CD4-positive, alpha-beta memory T cell (primary cell): ENCODE measurements at regions not wholly inside any gene's neighbourhood (a gene's known extent, or its start where the extent isn't known, plus 50 kb on each side); places are given as distances from the start of the nearest gene placed in this dataset.

ENCODE experiments used
- CTCF ChIA-PET: fragments of 350-600 bp; sonication (Branson Sonifier 250); formaldehyde crosslinking; loops from one replicate; lab custom pipeline; 2021; ENCODE audit warnings: inconsistent platforms; ENCODE audit not compliant: partially characterized antibody; lab: Charles Lee
- POLR2A ChIA-PET: fragments of 350-600 bp; sonication (Branson Sonifier 250); formaldehyde crosslinking; loops from one replicate; lab custom pipeline; 2021; ENCODE audit not compliant: partially characterized antibody; lab: Charles Lee
- DNase-seq, 5 donors: peaks; one replicate each; pipeline versions ENCODE4 v3.0.0 to v3.0.0-alpha.2; 2020 to 2022; ENCODE audit warnings: mixed read lengths in 1 of 5
- H3K27ac ChIP-seq: one replicate; pipeline ENCODE4 v1.7.0; 2013; ENCODE audit warnings: low read depth, low read length
- H3K27me3 ChIP-seq: 2 replicates; pipeline ENCODE4 v1.7.0; 2013; ENCODE audit warnings: mild to moderate bottlenecking, low read length, moderate library complexity; ENCODE audit not compliant: insufficient read depth
- H3K36me3 ChIP-seq: 2 replicates; pipeline ENCODE4 v1.7.0; 2013; ENCODE audit warnings: mild to moderate bottlenecking, low read length, moderate library complexity; ENCODE audit not compliant: insufficient read depth
- H3K4me1 ChIP-seq: 2 replicates; pipeline ENCODE4 v1.7.0; 2013; ENCODE audit warnings: mild to moderate bottlenecking, low read length, moderate library complexity; ENCODE audit not compliant: insufficient read depth
- H3K4me3 ChIP-seq, 2 donors: one replicate each; pipeline ENCODE4 v1.7.0; 2013; ENCODE audit warnings: low read length in 2 of 2, mild to moderate bottlenecking in 1 of 2
- H3K9me3 ChIP-seq, 2 donors: one replicate each; pipeline ENCODE4 v1.7.0; 2013; ENCODE audit warnings: low read length in 2 of 2, control low read depth in 1 of 2; ENCODE audit not compliant: control insufficient read depth in 1 of 2
- H3K27ac Mint-ChIP-seq, 7 donors: one replicate each; pipeline ENCODE4 v1.8.0; 2020 to 2021; ENCODE audit warnings: mixed read lengths in 7 of 7, mild to moderate bottlenecking in 6 of 7, inconsistent platforms in 3 of 7, moderate library complexity in 3 of 7
- H3K27me3 Mint-ChIP-seq, 2 donors: one replicate each; pipeline ENCODE4 v1.8.0; 2020 to 2021; ENCODE audit warnings: mixed read lengths in 2 of 2
- H3K36me3 Mint-ChIP-seq, 2 donors: one replicate each; pipeline ENCODE4 v1.8.0; 2020 to 2021; ENCODE audit warnings: mixed read lengths in 2 of 2, inconsistent platforms in 1 of 2, mild to moderate bottlenecking in 1 of 2
- H3K4me1 Mint-ChIP-seq, 4 donors: one replicate each; pipeline ENCODE4 v1.8.0; 2020 to 2021; ENCODE audit warnings: mixed read lengths in 4 of 4, mild to moderate bottlenecking in 1 of 4
- H3K4me3 Mint-ChIP-seq, 8 donors: one replicate each; pipeline ENCODE4 v1.8.0; 2020 to 2021; ENCODE audit warnings: mixed read lengths in 8 of 8, mild to moderate bottlenecking in 7 of 8, moderate library complexity in 6 of 8, inconsistent platforms in 3 of 8
- H3K9me3 Mint-ChIP-seq, 8 donors: one replicate each; pipeline ENCODE4 v1.8.0; 2020 to 2021; ENCODE audit warnings: mixed read lengths in 8 of 8, mild to moderate bottlenecking in 5 of 8, inconsistent platforms in 3 of 8, moderate library complexity in 1 of 8
- intact Hi-C: fragments of 100-400 bp; cut with micrococcal nuclease; formaldehyde crosslinking; loops from one replicate; pipeline ENCODE4 v1.15.1; 2023

DNA sequence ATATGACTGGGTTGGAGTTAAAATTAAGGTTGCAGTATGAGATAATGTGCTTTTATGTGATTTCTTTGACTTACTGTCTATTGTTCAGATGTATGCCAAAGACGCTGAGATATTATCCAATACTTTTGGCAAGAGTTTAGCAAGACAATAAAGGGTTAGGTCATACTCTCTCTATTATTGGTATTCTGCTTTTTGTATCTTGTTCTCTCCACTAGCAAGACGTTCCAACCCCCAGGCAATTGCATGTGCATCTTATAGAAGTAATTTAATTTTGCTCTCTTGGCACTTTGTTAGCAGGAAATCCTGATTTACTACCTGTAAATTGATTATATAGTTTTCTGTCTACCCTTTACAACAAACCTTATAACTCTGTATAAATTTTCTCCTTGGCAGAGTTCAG is 1093.6 kb downstream of the CDH9 start:
- peaks cover 3 to 10% (median 7%) of the 10 kb centered on the region in 8 donors for H3K9me3 Mint-ChIP-seq
- CTCF ChIA-PET, result no interaction called here
- no peaks in the 10 kb centered on the region for H3K27me3 Mint-ChIP-seq

GRCh38 chr5:25909163-25909562 is 1129.2 kb downstream of the CDH9 start:
- Mint-ChIP-seq H3K27ac (no peak overlapping the region), H3K4me3 (no peak overlapping the region), H3K36me3 (peaks cover 0 to 5% of the 10 kb centered on the region in 2 donors), H3K9me3 (peaks cover 0 to 33% (median 17%) of the 10 kb centered on the region in 8 donors), H3K27me3 (no peaks in the 10 kb centered on the region), H3K4me1 (no peaks in the 10 kb centered on the region)
- Histone ChIP-seq H3K36me3 (no peaks in the 10 kb centered on the region), H3K9me3 (peaks cover 0 to 4% of the 10 kb centered on the region in 2 donors), H3K27me3 (no peaks in the 10 kb centered on the region), H3K4me3 (no peak overlapping the region), H3K27ac (no peak overlapping the region), H3K4me1 (no peaks in the 10 kb centered on the region)
- ChIA-PET CTCF (no interaction called here), POLR2A (no interaction called here)
- intact Hi-C loops, result no loop called here
- no peak for DNase-seq

More for the DNA sequence above, 1093.6 kb downstream of the CDH9 start:
- Mint-ChIP-seq H3K4me3 (no peak overlapping the region), H3K4me1 (no peaks in the 10 kb centered on the region), H3K36me3 (no peaks in the 10 kb centered on the region), H3K27ac (no peak overlapping the region)
- intact Hi-C loops, result no loop called here
- Histone ChIP-seq H3K4me1 (no peaks in the 10 kb centered on the region), H3K27me3 (no peaks in the 10 kb centered on the region), H3K9me3 (no peaks in the 10 kb centered on the region), H3K36me3 (no peaks in the 10 kb centered on the region), H3K27ac (no peak overlapping the region), H3K4me3 (no peak overlapping the region)
- DNase-seq, result no peak
- POLR2A ChIA-PET, result no interaction called here

DNA sequence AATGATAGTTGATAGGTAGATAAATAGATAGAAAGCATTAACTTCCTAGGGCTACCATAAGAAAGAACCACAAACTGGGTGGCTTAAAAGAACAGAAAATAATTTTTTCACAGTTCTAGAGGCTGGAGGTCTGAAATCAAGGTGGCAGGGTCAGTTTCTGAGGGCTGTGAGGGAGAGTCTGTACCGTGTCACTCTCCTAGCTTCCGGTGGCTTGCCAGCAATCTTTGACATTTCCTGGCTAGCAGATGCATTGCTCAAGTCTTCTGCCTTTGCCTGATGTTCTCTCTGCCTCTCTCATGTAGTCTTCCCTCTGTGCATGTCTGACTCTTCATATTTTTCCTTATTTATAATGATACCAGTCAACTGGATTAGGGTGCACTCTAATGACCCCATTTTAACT is 1132.7 kb downstream of the CDH9 start:
- ChIA-PET POLR2A (no interaction called here), CTCF (no interaction called here)
- no peak overlapping the region for H3K27ac ChIP-seq
- no peaks in the 10 kb centered on the region for H3K9me3 ChIP-seq
- no peaks in the 10 kb centered on the region for H3K27me3 ChIP-seq
- Mint-ChIP-seq H3K9me3 (peaks cover 0 to 28% (median 15%) of the 10 kb centered on the region in 8 donors), H3K4me1 (no peaks in the 10 kb centered on the region), H3K36me3 (peaks cover 0 to 2% of the 10 kb centered on the region in 2 donors), H3K4me3 (no peak overlapping the region), H3K27me3 (no peaks in the 10 kb centered on the region), H3K27ac (no peak overlapping the region)
- no peak for DNase-seq
- intact Hi-C loops, result no loop called here
- no peaks in the 10 kb centered on the region for H3K36me3 ChIP-seq
- H3K4me1 ChIP-seq, result no peaks in the 10 kb centered on the region
- no peak overlapping the region for H3K4me3 ChIP-seq

DNA sequence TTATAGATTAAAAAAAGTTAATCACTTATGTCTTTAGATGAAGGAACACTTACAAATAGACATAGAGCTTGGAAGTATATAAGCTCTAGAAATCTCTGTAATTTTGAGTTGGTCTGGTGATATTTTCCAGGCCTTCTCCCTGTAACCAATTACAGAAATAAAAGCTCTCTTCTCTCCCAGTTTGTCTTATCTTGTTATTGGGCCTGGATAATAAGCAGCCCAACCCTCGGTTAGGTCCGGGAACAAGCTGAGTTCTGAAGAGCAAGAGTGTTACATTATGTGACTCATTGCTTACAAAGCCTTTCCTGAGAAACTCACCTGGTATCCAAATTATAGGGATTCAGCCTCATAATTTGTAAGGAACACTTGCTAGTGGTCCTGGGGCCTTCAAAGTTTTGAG is 1146.2 kb downstream of the CDH9 start:
- ChIA-PET CTCF (no interaction called here), POLR2A (no interaction called here)
- Mint-ChIP-seq H3K4me1 (no peaks in the 10 kb centered on the region), H3K27me3 (no peaks in the 10 kb centered on the region), H3K36me3 (no peaks in the 10 kb centered on the region), H3K27ac (no peak overlapping the region), H3K4me3 (no peak overlapping the region), H3K9me3 (peaks cover 0 to 16% (median 5%) of the 10 kb centered on the region in 8 donors)
- H3K4me1 ChIP-seq, result no peaks in the 10 kb centered on the region
- no peak overlapping the region for H3K4me3 ChIP-seq
- H3K36me3 ChIP-seq, result no peaks in the 10 kb centered on the region
- no peaks in the 10 kb centered on the region for H3K27me3 ChIP-seq
- intact Hi-C loops, result no loop called here
- no peak overlapping the region for H3K27ac ChIP-seq
- H3K9me3 ChIP-seq, result no peaks in the 10 kb centered on the region
- DNase-seq, result no peak

DNA sequence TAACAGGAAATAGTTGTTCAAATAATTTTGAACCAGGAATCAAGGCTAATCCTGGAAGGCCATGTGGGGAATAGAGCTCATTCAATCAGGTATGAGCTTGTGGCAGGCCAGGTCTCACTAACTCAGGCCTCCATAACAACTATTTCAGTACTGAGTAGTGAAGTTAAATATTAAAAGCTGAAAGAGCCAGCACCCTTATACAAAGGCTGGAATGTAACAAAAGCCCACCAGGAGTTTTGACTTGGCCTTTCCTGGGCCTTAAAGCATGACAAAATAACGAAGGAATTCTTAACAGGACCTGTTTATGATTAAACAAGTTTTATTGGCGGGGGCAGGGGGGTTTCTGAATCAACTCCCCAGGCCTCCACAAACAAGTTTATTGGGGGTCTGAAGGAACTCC is 1146.7 kb downstream of the CDH9 start:
- Mint-ChIP-seq H3K4me3 (no peak overlapping the region), H3K27me3 (no peaks in the 10 kb centered on the region), H3K36me3 (no peaks in the 10 kb centered on the region), H3K9me3 (peaks cover 0 to 17% (median 7%) of the 10 kb centered on the region in 8 donors), H3K4me1 (no peaks in the 10 kb centered on the region), H3K27ac (no peak overlapping the region)
- intact Hi-C loops, result no loop called here
- H3K36me3 ChIP-seq, result no peaks in the 10 kb centered on the region
- no peaks in the 10 kb centered on the region for H3K9me3 ChIP-seq
- CTCF ChIA-PET, result no interaction called here
- DNase-seq, result no peak
- no peak overlapping the region for H3K4me3 ChIP-seq
- H3K27ac ChIP-seq, result no peak overlapping the region
- H3K4me1 ChIP-seq, result no peaks in the 10 kb centered on the region
- no peaks in the 10 kb centered on the region for H3K27me3 ChIP-seq
- POLR2A ChIA-PET, result no interaction called here

DNA sequence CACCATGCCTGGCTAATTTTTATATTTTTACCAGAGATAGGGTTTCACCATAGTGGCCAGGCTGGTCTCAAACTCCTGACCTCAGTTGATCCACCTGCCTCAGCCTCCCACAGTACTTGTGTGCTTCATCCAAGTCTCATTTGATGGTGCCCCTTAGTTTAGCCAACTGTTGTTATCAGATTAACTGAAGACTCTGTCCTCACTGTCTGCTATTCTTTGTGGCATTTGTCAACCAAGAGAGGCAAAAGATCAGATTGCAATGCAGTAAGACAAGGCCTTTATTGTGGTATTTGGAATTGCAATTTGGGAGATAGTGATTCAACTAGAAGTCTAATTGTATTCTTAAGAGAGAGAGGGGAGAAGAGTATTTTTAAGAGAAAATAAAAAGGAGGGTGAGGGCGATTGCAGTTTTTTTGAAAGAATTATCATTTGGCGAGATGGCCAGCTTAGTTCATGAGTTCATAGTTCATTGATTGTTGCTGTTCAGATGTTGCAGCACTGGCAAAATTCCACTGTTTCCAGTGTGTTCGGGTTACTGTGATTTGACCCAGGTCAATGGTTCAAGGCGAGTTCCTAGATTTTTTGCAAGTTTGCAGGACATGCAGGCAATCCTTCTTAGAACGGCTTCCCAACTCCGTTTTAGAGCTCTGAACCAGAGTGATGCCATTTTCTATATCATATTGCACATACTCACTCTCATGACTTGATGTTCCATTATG is 1156.9 kb downstream of the CDH9 start:
- intact Hi-C loops, result no loop called here
- POLR2A ChIA-PET, result no interaction called here
- Mint-ChIP-seq H3K4me3 (no peak overlapping the region), H3K27me3 (no peaks in the 10 kb centered on the region), H3K4me1 (no peaks in the 10 kb centered on the region), H3K9me3 (peaks cover 3 to 19% (median 8%) of the 10 kb centered on the region in 8 donors), H3K27ac (no peak overlapping the region), H3K36me3 (no peaks in the 10 kb centered on the region)
- Histone ChIP-seq H3K27ac (no peak overlapping the region), H3K9me3 (peaks cover 0 to 4% of the 10 kb centered on the region in 2 donors), H3K36me3 (no peaks in the 10 kb centered on the region), H3K4me1 (no peaks in the 10 kb centered on the region), H3K27me3 (no peaks in the 10 kb centered on the region), H3K4me3 (no peak overlapping the region)
- no peak for DNase-seq
- CTCF ChIA-PET, result no interaction called here

GRCh38 chr5:25863811-25864210 is 1174.6 kb downstream of the CDH9 start:
- H3K27ac ChIP-seq, result no peak overlapping the region
- intact Hi-C loops, result no loop called here

More at GRCh38 chr5:25863811-25864210, 1174.6 kb downstream of the CDH9 start:
- POLR2A ChIA-PET, result no interaction called here
- no peaks in the 10 kb centered on the region for H3K4me1 ChIP-seq
- no peak for DNase-seq
- H3K36me3 Mint-ChIP-seq, result no peaks in the 10 kb centered on the region
- H3K27me3 ChIP-seq, result no peaks in the 10 kb centered on the region
- CTCF ChIA-PET, result no interaction called here
- H3K36me3 ChIP-seq, result no peaks in the 10 kb centered on the region
- no peak overlapping the region for H3K27ac Mint-ChIP-seq
- no peak overlapping the region for H3K4me3 Mint-ChIP-seq
- no peaks in the 10 kb centered on the region for H3K27me3 Mint-ChIP-seq
- no peaks in the 10 kb centered on the region for H3K4me1 Mint-ChIP-seq
- H3K9me3 ChIP-seq, result no peaks in the 10 kb centered on the region
- H3K4me3 ChIP-seq, result no peak overlapping the region
- H3K9me3 Mint-ChIP-seq, result peaks cover 0 to 24% (median 13%) of the 10 kb centered on the region in 8 donors
